Neuronal stem cell (in vitro differentiated cells): ENCODE measurements at regions not wholly inside any gene's neighbourhood (a gene's known extent, or its start where the extent isn't known, plus 50 kb on each side); places are given as distances from the start of the nearest gene placed in this dataset.
A peak's percentile ranks its signal among the peaks of the same experiment; 100 is the strongest.
"Not testable (repeated sequence)": the region's sequence is repeated elsewhere in the genome, so short reads cannot be mapped to it uniquely, and the experiment has no call there.

ENCODE experiments used
- DNase-seq: peaks from one replicate; pipeline ENCODE4 v3.0.0-alpha.2; 2013; ENCODE audit warnings: low spot score
- H2AFZ ChIP-seq: one replicate; pipeline ENCODE4 v1.6.1; 2013; ENCODE audit warnings: mild to moderate bottlenecking, low read length, inconsistent platforms
- H2AK5ac ChIP-seq: 2 replicates; pipeline ENCODE4 v1.6.1; 2013; ENCODE audit warnings: low read depth, mild to moderate bottlenecking, inconsistent platforms, low read length, moderate library complexity, mixed read lengths
- H2BK120ac ChIP-seq: 2 replicates; pipeline ENCODE4 v1.6.1; 2013; ENCODE audit warnings: low read depth, mild to moderate bottlenecking, inconsistent platforms, low read length, moderate library complexity, mixed read lengths
- H2BK12ac ChIP-seq: one replicate; pipeline ENCODE4 v1.6.1; 2013; ENCODE audit warnings: low read length, inconsistent platforms
- H2BK15ac ChIP-seq: 2 replicates; pipeline ENCODE4 v1.6.1; 2013; ENCODE audit warnings: mild to moderate bottlenecking, low read length, inconsistent platforms, mixed read lengths
- H2BK5ac ChIP-seq: one replicate; pipeline ENCODE4 v1.6.1; 2013; ENCODE audit warnings: inconsistent platforms, mild to moderate bottlenecking, low read length, moderate library complexity
- H3K14ac ChIP-seq: one replicate; pipeline ENCODE4 v1.6.1; 2013; ENCODE audit warnings: low read length, inconsistent platforms
- H3K18ac ChIP-seq: 2 replicates; pipeline ENCODE4 v1.6.1; 2013; ENCODE audit warnings: low read length, inconsistent platforms
- H3K23ac ChIP-seq: 2 replicates; pipeline ENCODE4 v1.6.1; 2013; ENCODE audit warnings: low read depth, mild to moderate bottlenecking, mixed read lengths, low read length, inconsistent platforms; ENCODE audit not compliant: poor library complexity
- H3K27ac ChIP-seq: replicated peaks from 3 replicates; pipeline ENCODE4 v1.5.1; 2013; ENCODE audit warnings: low read length, inconsistent platforms
- H3K27me3 ChIP-seq, 3 experiments: 2 replicates each; pipeline ENCODE4 v1.6.1; 2013; ENCODE audit warnings: low read length in 3 of 3, mild to moderate bottlenecking in 2 of 3, inconsistent platforms in 1 of 3, low read depth in 1 of 3, mixed read lengths in 1 of 3, moderate library complexity in 1 of 3; ENCODE audit not compliant: control insufficient read depth in 3 of 3, insufficient read depth in 3 of 3
- H3K36me3 ChIP-seq, 2 donors: replicated peaks in 1 of 2; 2 replicates each; pipeline ENCODE4 v1.6.1; 2013; ENCODE audit warnings: low read length in 2 of 2; ENCODE audit not compliant: control insufficient read depth in 2 of 2, insufficient read depth in 2 of 2
- H3K4ac ChIP-seq: 2 replicates; pipeline ENCODE4 v1.6.1; 2013; ENCODE audit warnings: inconsistent platforms, mild to moderate bottlenecking, low read length, moderate library complexity
- H3K4me1 ChIP-seq, 2 donors: 1 replicate in 1 of 2; 2 replicates in 1 of 2; pipeline ENCODE4 v1.6.1; 2013; ENCODE audit warnings: low read length in 2 of 2, low read depth in 1 of 2; ENCODE audit not compliant: control insufficient read depth in 2 of 2, insufficient read depth in 1 of 2
- H3K4me2 ChIP-seq: one replicate; pipeline ENCODE4 v1.6.1; 2013; ENCODE audit warnings: mild to moderate bottlenecking, low read length, inconsistent platforms; ENCODE audit not compliant: insufficient read depth, poor library complexity, severe bottlenecking
- H3K4me3 ChIP-seq, 2 donors: 2 replicates each; pipeline ENCODE4 v1.5.1; 2013; ENCODE audit warnings: low read length in 2 of 2, mild to moderate bottlenecking in 2 of 2, inconsistent platforms in 1 of 2, moderate library complexity in 1 of 2
- H3K79me1 ChIP-seq: one replicate; pipeline ENCODE4 v1.6.1; 2013; ENCODE audit warnings: low read depth, mild to moderate bottlenecking, inconsistent platforms, low read length, moderate library complexity
- H3K9ac ChIP-seq: one replicate; pipeline ENCODE4 v1.6.1; 2013; ENCODE audit warnings: mild to moderate bottlenecking, low read depth, low read length, inconsistent platforms; ENCODE audit not compliant: poor library complexity
- H3K9me3 ChIP-seq, 2 donors: replicated peaks in 1 of 2; 2 replicates each; pipeline versions ENCODE3 to v1.6.1; 2013; ENCODE audit warnings: low read length in 2 of 2, mild to moderate bottlenecking in 2 of 2, inconsistent platforms in 1 of 2, low read depth in 1 of 2, mixed read lengths in 1 of 2, moderate library complexity in 1 of 2; ENCODE audit not compliant: control insufficient read depth in 2 of 2, insufficient read depth in 1 of 2
- H4K8ac ChIP-seq: one replicate; pipeline ENCODE4 v1.6.1; 2013; ENCODE audit warnings: low read depth, mild to moderate bottlenecking, inconsistent platforms, low read length, moderate library complexity
- H4K91ac ChIP-seq: one replicate; pipeline ENCODE4 v1.6.1; 2013; ENCODE audit warnings: low read length, low read depth, mild to moderate bottlenecking, inconsistent platforms; ENCODE audit not compliant: poor library complexity
- WGBS, 2 donors: extraction: QIAGEN DNeasy Blood & Tissue Kit; methylation state at CpG; one replicate each; pipeline ENCODE4 v1.1.7; 2013; ENCODE audit warnings: missing lambda C conversion rate in 2 of 2, mixed read lengths in 1 of 2; ENCODE audit not compliant: insufficient read length in 2 of 2, insufficient replicate concordance in 1 of 2; ENCODE audit errors: extremely low coverage in 2 of 2; 5-methylcytosine and 5-hydroxymethylcytosine counted together

DNA sequence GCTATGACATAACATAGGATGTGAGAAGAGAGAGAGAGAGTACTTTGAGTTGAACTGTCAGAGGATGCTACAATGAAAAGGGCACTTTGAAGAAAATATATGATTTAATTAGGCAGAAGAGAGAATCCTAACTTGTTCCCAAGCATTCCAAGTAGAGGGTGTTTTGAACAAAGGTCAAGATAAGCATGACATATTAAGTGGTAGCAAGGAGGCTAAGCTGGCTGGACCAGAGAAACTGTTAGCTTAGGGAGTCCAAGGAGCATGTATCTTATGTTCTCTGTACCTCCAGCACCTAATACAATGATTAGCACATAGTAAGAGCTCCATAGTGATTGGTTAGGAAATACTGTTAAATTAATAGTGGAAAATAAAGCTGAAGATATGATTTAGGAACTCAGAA is 479.6 kb downstream of the TMEM135 start:
- Histone ChIP-seq H3K18ac (no peak overlapping the region), H4K91ac (no peak overlapping the region), H2AK5ac (no peak overlapping the region), H2AFZ (no peak overlapping the region), H3K4ac (no peak overlapping the region), H3K27me3 (no peaks in the 10 kb centered on the region), H2BK12ac (no peak overlapping the region), H3K4me1 (no peaks in the 10 kb centered on the region), H2BK15ac (no peak overlapping the region), H4K8ac (no peak overlapping the region), H3K36me3 (no peaks in the 10 kb centered on the region), H3K4me2 (no peak overlapping the region), H3K27ac (no peak overlapping the region), H3K23ac (no peak overlapping the region), H3K4me3 (no peak overlapping the region), H3K9me3 (no peaks in the 10 kb centered on the region), H3K9ac (no peak overlapping the region), H2BK120ac (no peak overlapping the region), H3K79me1 (no peaks in the 10 kb centered on the region), H3K14ac (no peak overlapping the region), H2BK5ac (no peak overlapping the region)
- no peak for DNase-seq

DNA sequence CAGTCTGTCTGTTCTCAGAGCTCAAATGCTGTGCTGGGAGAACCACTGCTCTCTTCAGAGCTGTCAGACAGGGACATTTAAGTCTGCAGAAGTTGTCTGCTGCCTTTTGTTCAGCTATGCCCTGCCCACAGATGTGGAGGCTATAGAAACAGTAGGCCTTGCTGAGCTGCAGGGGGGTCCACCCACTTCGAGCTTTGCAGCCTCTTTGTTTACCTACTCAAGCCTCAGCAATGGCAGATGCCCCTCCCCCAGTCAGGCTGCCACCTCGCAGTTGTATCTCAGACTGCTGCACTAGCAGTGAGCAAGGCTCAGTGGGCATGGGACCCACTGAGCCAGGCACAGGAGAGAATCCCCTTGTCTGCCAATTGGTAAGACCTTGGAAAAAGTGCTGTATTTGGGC is 470.0 kb downstream of the TMEM135 start:
- Histone ChIP-seq H2AFZ (peak overlapping the region; percentile 29), H3K4me2 (peak overlapping the region; percentile 18), H3K18ac (peak overlapping the region; percentile 13)
- H3K27me3 ChIP-seq, H3K4me1 ChIP-seq, H3K9ac ChIP-seq, H3K27ac ChIP-seq, H2BK12ac ChIP-seq, H4K8ac ChIP-seq, H2BK5ac ChIP-seq, H2BK15ac ChIP-seq, H3K36me3 ChIP-seq, H4K91ac ChIP-seq, H3K14ac ChIP-seq, H2BK120ac ChIP-seq, H2AK5ac ChIP-seq, H3K23ac ChIP-seq, H3K4ac ChIP-seq, H3K9me3 ChIP-seq, H3K4me3 ChIP-seq, H3K79me1 ChIP-seq: not testable (repeated sequence)
- DNase-seq: peak; percentile 33
- no CpG with 5 or more reads among the region's 2 CpGs for WGBS, 2 donors

DNA sequence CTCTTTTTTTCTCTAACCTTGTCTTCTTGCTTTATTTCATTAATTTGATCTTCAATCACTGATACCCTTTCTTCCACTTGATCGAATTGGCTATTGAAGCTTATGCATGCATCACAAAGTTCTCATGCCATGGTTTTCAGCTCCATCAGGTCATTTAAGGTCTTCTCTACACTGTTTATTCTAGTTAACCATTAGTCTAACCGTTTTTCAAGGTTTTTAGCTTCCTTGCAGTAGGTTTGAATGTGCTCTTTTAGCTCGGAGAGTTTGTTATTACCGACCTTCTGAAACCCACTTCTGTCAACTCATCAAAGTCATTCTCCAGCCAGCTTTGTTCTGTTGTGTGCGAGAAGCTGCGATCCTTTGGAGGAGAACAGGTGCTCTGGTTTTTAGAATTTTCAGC is 469.2 kb downstream of the TMEM135 start:
- H3K14ac ChIP-seq, H4K91ac ChIP-seq, H3K4me3 ChIP-seq, H3K79me1 ChIP-seq, H3K9me3 ChIP-seq, H2AFZ ChIP-seq, H2BK15ac ChIP-seq, H3K27ac ChIP-seq, H2BK120ac ChIP-seq, H2BK12ac ChIP-seq, H3K9ac ChIP-seq, H3K4ac ChIP-seq, H3K23ac ChIP-seq, H3K4me2 ChIP-seq, H3K36me3 ChIP-seq, H3K27me3 ChIP-seq, DNase-seq, H3K18ac ChIP-seq, H3K4me1 ChIP-seq, H2BK5ac ChIP-seq, H2AK5ac ChIP-seq, H4K8ac ChIP-seq: not testable (repeated sequence)
- WGBS, 2 donors: no CpG with 5 or more reads among the region's 6 CpGs

DNA sequence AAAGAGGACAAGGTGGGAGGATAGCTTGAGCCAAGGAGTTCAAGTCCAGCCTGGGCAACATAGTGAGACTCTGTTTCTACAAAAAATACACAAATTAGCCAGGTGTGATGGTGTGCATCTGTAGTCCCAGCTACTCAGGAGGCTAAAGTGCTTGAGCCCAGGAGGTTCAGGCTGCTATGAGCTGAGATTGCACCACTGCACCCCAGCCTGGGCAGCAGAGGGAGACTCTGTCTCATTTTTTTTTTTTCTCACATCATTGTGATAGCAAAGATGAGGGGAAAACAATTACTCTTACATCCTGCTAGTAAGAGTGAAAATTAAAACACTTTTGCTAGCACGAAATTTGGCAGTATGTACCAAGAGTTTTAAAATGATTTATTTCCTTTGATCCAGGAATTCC is 463.7 kb downstream of the TMEM135 start:
- Histone ChIP-seq H3K9me3 (no peaks in the 10 kb centered on the region), H2BK12ac (no peak overlapping the region), H3K4me1 (no peaks in the 10 kb centered on the region), H3K18ac (no peak overlapping the region), H3K4ac (no peak overlapping the region), H3K4me2 (no peak overlapping the region), H4K8ac (no peak overlapping the region), H2BK15ac (no peak overlapping the region), H3K27ac (no peak overlapping the region), H3K27me3 (no peaks in the 10 kb centered on the region), H3K4me3 (no peak overlapping the region), H2AK5ac (no peak overlapping the region), H3K14ac (no peak overlapping the region), H2AFZ (no peak overlapping the region), H2BK5ac (no peak overlapping the region), H4K91ac (no peak overlapping the region), H3K79me1 (no peaks in the 10 kb centered on the region), H2BK120ac (no peak overlapping the region), H3K36me3 (no peaks in the 10 kb centered on the region), H3K9ac (no peak overlapping the region), H3K23ac (no peak overlapping the region)
- no CpG with 5 or more reads among the region's 1 CpG for WGBS, 2 donors
- no peak for DNase-seq
